WERI-Rb-1 (cell line): ENCODE measurements at regions not wholly inside any gene's neighbourhood (a gene's known extent, or its start where the extent isn't known, plus 50 kb on each side); places are given as distances from the start of the nearest gene placed in this dataset.

ENCODE experiments used
- DNase-seq: peaks from one replicate; pipeline ENCODE4 v3.0.0-alpha.2; 2020
- H3K27ac ChIP-seq: fragments of 250-450 bp; sonication (Bioruptor Pico); 2 replicates; pipeline ENCODE4 v1.5.1; 2020; ENCODE audit warnings: mild to moderate bottlenecking, moderate library complexity
- H3K27me3 ChIP-seq: fragments of 250-450 bp; sonication (Bioruptor Pico); 2 replicates; pipeline ENCODE4 v1.5.1; 2021; ENCODE audit warnings: mild to moderate bottlenecking, low read depth, moderate library complexity; ENCODE audit not compliant: insufficient read depth, severe bottlenecking
- H3K36me3 ChIP-seq: fragments of 250-450 bp; sonication (Bioruptor Pico); 2 replicates; pipeline ENCODE4 v1.5.1; 2020; ENCODE audit warnings: mild to moderate bottlenecking, moderate library complexity
- H3K4me3 ChIP-seq: 2 replicates; pipeline ENCODE4 v1.5.1; 2011; ENCODE audit warnings: low read depth, mild to moderate bottlenecking, control low read depth, low read length
- H3K9me3 ChIP-seq: fragments of 250-450 bp; sonication (Bioruptor Pico); 2 replicates; pipeline ENCODE4 v1.5.1; 2021; ENCODE audit warnings: mild to moderate bottlenecking, moderate library complexity; ENCODE audit not compliant: severe bottlenecking
- CTCF ChIP-seq: IDR thresholded peaks from 2 replicates; pipeline ENCODE4 v1.5.1; 2011; ENCODE audit warnings: low read depth, mild to moderate bottlenecking, control low read depth, inconsistent platforms, low read length

GRCh38 chr6:169034516-169035167 lies 219.0 kb downstream of the THBS2 start:
- Histone ChIP-seq H3K27ac (no peak overlapping the region), H3K27me3 (no peaks in the 10 kb centered on the region), H3K36me3 (no peaks in the 10 kb centered on the region), H3K9me3 (peaks cover 2% of the 10 kb centered on the region), H3K4me3 (no peak overlapping the region)
- DNase-seq = no peak
- no peak for TF ChIP-seq CTCF

GRCh38 chr6:169029861-169030260 lies 223.8 kb downstream of the THBS2 start:
- peaks cover 4% of the 10 kb centered on the region for H3K9me3 ChIP-seq
- DNase-seq = no peak
- no peaks in the 10 kb centered on the region for H3K36me3 ChIP-seq
- no peak overlapping the region for H3K27ac ChIP-seq
- H3K27me3 ChIP-seq = no peaks in the 10 kb centered on the region
- TF ChIP-seq CTCF = no peak
- H3K4me3 ChIP-seq = no peak overlapping the region

- Histone ChIP-seq H3K4me3 (no peak overlapping the region), H3K9me3 (peaks cover 4% of the 10 kb centered on the region), H3K36me3 (no peaks in the 10 kb centered on the region), H3K27me3 (no peaks in the 10 kb centered on the region), H3K27ac (no peak overlapping the region)
- DNase-seq = no peak
- no peak for TF ChIP-seq CTCF
Observed at GRCh38 chr6:169028343-169028742, 225.3 kb downstream of the THBS2 start.

GRCh38 chr6:169026175-169026574 lies 227.5 kb downstream of the THBS2 start:
- DNase-seq = no peak

GRCh38 chr6:169024047-169024660 lies 229.5 kb downstream of the THBS2 start:
- peaks cover 4% of the 10 kb centered on the region for H3K9me3 ChIP-seq
- no peak overlapping the region for H3K4me3 ChIP-seq
- H3K36me3 ChIP-seq = no peaks in the 10 kb centered on the region
- H3K27ac ChIP-seq = no peak overlapping the region
- TF ChIP-seq CTCF = no peak
- no peak for DNase-seq
- no peaks in the 10 kb centered on the region for H3K27me3 ChIP-seq

More at GRCh38 chr6:169026175-169026574, 227.5 kb downstream of the THBS2 start:
- Histone ChIP-seq H3K36me3 (no peaks in the 10 kb centered on the region), H3K27ac (no peak overlapping the region), H3K27me3 (no peaks in the 10 kb centered on the region), H3K4me3 (no peak overlapping the region), H3K9me3 (peaks cover 4% of the 10 kb centered on the region)
- TF ChIP-seq CTCF = no peak
